DMS114 treated with DMSO at 0.1 percent for 48 hours (cell line): ENCODE measurements at regions not wholly inside any gene's neighbourhood (a gene's known extent, or its start where the extent isn't known, plus 50 kb on each side); places are given as distances from the start of the nearest gene placed in this dataset.
"Not testable (repeated sequence)": the region's sequence is repeated elsewhere in the genome, so short reads cannot be mapped to it uniquely, and the experiment has no call there.

Experiments
- DNase-seq: peaks from one replicate; lab custom pipeline; 2025; ENCODE audit not compliant: unreplicated experiment; lab: John Stamatoyannopoulos, UW

GRCh38 chr11:67806728-67807235, 132.4 kb upstream of the ALDH3B2 start:
- not testable (repeated sequence) for DNase-seq

GRCh38 chr11:67806183-67806582, 131.8 kb upstream of the ALDH3B2 start:
- DNase-seq: peak; percentile 86

DNA sequence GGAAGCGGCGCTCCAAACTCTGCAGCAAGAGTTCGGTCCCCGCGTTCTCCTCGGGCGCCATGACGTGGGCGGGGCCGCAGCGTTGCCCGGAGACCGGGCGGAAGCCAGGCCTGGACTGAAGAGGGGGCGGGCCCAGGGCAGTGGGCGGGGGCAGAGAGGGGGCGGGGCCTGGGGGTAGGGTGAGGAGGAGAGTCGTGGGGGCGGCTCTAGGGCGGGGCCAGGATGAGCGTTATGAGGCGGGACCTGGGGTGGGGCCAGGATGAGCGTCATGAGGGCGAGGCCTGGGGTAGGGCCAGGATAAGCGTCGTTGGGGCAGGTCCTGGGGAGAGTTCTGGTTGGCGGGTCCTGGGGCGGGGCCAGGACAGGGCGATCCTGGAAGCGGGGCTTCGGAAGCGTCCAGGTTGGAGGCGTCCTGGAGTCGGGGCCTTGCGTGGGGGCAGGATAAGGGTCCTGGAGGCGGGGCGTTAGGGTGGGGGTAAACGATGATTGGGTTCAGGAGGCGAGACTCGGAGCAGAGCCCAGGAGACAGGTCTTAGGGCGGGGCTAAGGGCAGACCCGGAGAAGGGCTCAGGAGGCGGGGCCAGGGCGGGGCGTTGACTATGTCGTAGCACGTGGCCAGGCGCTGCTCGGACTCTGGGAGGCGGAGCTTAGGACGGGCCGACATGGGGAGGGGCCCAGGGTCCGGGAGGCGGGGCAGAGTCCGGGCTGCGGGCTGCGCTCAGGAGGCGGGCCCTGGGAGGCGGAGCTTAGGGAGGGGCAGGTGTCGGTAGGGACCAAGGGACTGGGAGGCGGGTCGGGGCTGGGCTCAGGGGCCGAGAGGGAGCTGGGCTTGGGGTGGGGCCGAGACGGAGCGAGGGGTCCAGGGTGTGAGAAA, 131.1 kb upstream of the ALDH3B2 start:
- DNase-seq: peak; percentile 100

GRCh38 chr11:67804435-67805252, 130.2 kb upstream of the ALDH3B2 start:
- DNase-seq: not testable (repeated sequence)

DNA sequence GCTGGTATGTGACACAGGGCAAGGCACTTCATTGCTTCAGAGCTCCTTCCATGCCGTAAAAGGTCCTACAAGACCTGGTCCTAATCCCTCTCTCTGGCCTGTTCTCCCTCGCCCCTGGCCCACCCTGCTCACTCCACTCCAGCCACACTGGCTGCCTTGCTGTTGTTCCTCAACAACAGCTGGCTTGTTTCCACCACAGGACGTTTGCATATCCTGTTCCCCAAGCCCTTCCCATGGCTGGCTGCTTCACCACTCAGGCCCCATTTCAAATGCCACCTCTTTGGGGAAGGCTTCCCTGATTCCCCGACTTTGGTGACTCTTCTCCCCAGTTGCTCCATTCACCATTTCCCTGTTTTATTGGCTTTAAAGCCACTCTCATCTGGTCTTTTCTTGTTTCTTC, 129.1 kb upstream of the ALDH3B2 start:
- not testable (repeated sequence) for DNase-seq

DNA sequence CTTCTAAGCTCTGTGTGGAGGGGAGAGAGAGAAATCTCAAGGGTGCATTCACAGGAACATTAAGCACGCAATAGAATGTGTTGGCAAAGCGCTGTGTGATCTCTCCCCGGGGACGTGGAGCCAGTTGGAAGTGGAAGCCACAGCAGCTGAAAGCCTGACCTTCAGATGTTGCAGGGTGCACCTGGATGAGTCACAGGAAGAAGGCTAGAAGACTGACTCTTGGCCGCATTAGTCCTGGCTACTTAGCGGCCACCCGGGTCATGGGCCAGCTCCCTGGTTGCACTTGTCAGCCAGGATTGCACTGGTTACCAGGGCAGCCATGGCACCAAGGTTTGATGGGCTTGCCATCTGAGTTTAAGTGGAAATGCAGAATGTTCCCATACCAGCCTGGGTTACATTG, 128.6 kb upstream of the ALDH3B2 start:
- DNase-seq: not testable (repeated sequence)

DNA sequence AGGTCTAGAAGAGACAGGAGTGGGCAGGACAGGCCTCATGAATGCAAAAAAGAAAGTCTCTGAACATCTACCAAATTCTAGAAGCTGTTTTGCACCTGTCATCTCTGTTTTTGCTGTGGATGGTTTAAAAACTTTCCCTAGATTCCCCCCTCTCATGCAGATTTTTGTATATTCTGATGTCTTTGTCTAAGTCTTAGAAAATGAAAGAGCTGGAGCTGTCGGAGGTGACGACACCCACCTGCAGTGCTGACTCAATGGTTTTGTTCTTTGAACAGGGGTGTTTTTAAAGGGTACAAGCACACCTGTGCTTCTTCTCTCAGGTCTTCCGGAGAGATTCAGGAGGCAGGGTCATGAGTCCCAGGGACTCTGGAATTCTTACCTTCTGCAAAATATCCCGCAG, 128.2 kb upstream of the ALDH3B2 start:
- not testable (repeated sequence) for DNase-seq

DNA sequence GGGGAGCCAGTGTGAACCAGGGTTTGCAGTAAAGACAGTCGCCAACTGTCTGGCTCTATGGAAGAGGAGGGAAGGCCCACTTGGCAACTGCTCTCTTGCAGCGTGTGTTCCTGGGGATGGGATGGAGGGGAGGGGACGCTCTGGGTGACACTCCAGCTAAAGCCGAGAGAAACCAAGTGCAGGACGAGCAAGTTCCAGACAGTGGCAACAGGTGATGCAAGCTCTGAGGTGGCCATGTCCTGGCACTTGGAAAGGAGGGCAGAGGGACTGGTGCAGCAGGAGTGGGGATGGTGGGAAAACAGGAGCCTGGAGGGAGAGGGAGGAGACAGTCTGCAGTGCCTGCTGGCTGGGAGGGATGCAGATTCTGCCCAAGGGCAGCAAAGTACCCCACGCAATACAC, 127.0 kb upstream of the ALDH3B2 start:
- not testable (repeated sequence) for DNase-seq

DNA sequence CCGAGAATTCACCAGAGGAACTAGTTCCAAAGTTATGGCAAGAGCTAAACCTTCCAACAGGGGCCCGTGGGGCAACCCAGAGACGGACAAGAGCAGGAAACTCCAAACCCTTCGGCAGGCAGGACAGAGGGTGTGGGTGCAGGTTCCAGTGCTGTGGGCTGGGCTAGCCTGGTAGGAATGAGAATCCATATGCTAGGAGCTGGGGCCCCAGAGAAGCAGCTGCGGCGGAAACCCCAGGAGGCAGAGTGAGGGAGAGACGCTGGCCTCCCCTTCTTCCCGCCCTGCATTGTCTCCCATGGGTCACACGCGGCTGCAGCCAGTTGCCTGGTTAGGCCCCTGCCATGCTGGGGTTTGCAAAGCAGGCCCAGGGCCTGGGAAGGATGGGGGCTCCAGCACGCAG, 126.2 kb upstream of the ALDH3B2 start:
- not testable (repeated sequence) for DNase-seq

GRCh38 chr11:67799808-67800207, 125.4 kb upstream of the ALDH3B2 start:
- not testable (repeated sequence) for DNase-seq

DNA sequence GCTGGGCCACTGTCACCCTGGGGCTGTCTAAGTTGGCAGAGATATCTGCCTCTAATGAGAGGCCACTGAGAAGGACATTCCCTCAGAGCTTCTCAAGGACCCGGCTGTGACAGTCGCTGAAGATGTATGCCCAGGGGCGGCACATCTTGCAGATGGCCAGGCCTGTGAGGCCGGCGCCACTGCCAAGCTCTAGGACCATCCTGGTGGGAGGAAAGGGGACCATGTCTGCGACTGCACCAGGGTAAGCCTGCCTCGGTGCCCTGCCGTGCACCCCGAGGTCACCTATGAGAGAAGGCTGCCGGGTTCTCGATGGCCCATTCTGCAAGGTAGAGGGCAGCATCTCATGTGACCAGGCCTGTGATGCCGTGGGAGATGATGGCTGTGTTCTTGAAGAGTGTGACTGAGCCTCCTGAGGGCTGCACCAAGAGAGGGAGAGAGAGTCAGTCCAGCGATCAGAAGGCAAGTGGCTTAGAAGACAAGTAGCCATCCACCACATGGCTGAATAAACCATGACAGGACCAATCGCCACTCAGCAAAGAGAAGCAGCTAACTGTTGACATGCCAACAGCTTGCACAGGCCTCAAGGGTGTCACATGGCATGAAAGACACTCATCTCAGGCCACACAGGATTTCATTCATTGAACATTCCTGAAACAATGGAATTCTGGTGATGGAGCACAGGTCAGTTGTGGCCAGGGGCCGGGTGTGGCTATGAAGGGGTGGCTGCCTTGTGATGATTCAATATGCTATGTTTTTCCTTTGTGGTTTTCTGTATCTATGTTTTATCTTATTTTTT, 123.5 kb upstream of the ALDH3B2 start:
- DNase-seq: not testable (repeated sequence)

DNA sequence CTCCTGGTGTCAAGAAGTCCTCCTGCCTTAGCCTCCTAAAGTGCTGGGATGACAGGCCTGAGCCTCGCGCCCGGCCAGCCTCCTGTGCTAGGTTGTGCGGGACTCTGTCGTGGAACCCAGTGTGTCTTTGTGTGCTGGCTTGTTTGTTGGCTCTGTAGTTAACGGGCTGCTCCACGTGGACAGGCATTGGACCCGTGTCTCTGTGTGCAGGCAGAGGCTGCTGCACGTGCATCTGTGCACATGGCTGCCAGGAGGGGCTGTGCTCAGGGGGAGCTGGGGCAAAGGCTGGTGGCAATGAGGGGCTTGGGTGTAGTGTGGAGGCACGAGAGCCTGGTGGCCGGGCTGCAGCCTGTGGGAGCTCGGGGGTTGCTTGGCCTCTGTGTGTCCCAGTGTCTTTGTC, 121.3 kb upstream of the ALDH3B2 start:
- DNase-seq: no peak

DNA sequence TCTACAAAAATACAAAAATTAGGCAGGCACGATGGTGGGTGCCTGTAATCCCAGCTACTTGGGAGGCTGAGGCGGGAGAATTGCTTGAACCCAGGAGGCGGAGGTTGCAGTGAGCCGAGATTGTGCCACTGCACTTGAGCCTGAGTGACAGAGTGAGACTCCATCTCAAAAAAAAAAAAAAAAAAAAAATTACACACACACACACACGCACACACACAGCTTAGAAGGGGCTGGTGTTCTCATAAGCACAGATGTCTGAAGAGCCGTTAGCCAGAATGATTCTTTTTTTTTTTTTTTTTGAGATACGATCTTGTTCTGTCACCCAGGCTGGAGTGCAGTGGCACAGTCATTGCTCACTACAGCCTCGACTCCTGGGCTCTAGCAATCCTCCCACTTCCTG, 119.3 kb upstream of the ALDH3B2 start:
- not testable (repeated sequence) for DNase-seq

DNA sequence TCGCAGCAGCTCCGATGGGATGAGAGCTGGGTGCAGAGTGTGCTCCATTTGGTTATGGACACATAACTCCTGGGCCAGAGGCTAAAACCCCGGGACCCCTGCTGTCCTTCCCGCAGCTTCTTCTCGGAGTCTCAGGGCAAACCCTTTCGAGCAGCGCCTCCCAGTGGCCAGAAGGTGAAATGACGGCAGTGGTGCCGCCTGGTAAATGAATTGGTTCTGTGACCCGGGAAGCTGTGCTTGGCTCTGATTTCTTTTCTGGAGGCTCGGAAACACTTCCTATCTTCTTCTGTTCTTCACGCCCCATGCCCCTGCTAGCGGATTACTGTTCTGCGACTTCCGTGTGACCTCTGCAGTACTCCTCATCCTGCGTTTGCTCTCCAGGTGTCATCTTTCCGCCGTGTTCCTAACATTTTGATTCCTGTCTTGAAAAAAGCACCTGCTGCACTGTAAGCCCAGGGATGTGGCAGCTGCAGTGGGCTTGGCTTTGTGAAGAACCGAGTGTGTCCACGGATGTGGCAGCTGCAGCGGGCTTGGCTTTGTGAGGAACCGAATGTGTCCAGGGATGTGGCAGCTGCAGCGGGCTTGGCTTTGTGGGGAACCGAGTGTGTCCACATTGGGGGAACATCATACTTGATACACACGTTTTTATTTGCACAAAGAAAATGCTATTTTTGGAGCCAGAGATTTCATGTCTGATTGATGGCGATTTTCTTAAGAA, 118.0 kb upstream of the ALDH3B2 start:
- DNase-seq: peak; percentile 66

DNA sequence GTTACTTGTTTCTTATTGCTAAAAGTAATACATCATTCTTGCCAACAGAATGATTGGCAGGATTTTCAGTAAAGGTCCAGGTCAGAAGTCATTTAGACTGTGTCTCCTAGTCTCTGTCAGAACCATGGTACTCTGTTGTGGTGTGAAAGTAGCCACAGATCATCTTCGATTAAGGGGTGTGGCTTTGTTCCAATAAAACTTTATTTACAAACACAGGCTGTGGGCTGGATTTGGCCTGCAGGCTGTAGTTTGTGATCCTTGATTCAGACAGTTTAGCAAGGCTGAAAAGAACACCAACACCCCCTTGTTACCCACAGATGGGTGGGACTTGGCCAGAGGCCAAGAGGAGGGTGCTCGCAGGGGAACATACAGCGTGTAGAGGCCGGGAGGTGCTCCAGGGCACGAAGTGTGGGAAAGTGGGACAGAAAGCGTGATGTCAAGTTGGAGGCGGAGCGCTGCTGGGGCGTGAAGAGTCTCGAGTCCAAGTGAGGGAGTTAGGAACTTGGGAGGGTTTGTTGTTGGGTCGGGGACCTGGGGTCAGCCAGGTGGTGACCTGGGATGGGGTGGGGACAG, 117.3 kb upstream of the ALDH3B2 start:
- DNase-seq: not testable (repeated sequence)

GRCh38 chr11:67788341-67788695, 113.9 kb upstream of the ALDH3B2 start:
- DNase-seq: not testable (repeated sequence)

DNA sequence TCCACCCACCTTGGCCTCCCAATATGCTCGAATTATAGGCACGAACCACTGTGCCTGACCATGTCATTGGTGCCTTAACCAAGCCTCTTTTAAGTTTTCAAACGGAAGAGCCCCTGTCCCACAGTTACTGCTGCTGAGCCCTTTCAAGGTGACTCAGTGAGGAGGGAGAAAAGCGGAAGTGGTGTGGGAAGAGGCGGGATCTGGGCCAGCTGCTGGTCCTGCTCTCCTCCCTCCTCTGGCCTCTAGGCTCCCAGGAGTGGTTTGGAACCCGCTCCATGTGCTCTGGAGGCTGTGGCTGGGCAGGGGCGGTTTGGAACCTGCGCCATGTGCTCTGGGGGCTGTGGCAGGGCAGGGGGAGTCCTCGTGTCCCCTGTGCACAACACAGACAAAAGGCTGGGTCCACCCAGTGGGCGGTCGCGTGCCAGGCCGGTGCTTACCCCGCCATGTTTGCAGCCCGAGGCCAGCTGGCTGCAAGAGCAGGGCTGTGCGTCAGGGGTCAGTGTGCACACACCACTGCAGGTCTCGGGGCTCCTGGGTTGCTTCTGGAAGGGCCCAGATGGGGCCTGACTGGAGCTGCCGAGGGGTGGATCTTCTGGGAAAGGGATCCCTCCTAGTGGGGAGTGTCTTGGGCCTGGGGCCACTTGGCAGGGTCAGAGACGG, 113.4 kb upstream of the ALDH3B2 start:
- not testable (repeated sequence) for DNase-seq

DNA sequence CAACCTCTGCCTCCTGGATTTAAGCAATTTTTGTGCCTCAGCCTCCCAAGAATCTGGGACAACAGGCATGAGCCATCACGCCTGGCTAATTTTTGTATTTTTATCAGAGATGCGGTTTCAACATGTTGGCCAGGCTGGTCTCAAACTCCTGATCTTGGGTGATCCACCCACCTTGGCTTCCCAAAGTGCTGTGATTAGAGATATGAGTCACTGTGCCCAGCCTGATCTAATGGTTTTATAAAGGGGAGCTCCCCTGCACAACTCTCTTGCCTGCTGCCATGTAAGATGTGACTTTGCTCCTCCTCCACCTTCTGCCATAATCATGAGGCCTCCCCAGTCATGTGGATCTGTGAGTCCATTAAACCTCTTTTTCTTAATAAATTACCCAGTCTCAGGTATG, 107.5 kb upstream of the ALDH3B2 start:
- DNase-seq: not testable (repeated sequence)

GRCh38 chr11:67781506-67781905, 107.1 kb upstream of the ALDH3B2 start:
- DNase-seq: not testable (repeated sequence)
